Medulla oblongata (tissue), 1 donor: ENCODE measurements at regions not wholly inside any gene's neighbourhood (a gene's known extent, or its start where the extent isn't known, plus 50 kb on each side); places are given as distances from the start of the nearest gene placed in this dataset.
"Not testable (repeated sequence)": the region's sequence is repeated elsewhere in the genome, so short reads cannot be mapped to it uniquely, and the experiment has no call there.

Experiments
- DNase-seq: peaks from one replicate; pipeline ENCODE4 v3.0.0-alpha.2; 2015; ENCODE audit errors: extremely low spot score

DNA sequence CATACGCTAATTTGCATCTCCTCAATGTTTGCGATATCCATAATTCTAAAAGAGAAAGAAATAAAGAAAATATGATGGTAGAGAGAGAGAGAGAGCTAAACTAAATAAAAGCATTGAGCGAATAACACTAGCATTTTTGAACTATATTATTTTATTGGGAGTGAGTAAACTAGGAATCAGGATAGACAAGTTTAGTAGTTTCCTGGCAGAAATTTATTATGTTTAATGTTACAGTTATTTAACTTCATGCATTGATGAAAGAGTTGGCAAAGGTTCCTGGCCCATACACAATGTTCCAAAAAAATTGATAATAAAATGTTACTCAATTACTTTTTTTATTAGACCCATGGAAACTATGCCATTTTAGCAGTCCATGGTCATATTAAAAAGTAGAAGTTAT, 1708.2 kb upstream of the CDH6 start:
- DNase-seq, result no peak

DNA sequence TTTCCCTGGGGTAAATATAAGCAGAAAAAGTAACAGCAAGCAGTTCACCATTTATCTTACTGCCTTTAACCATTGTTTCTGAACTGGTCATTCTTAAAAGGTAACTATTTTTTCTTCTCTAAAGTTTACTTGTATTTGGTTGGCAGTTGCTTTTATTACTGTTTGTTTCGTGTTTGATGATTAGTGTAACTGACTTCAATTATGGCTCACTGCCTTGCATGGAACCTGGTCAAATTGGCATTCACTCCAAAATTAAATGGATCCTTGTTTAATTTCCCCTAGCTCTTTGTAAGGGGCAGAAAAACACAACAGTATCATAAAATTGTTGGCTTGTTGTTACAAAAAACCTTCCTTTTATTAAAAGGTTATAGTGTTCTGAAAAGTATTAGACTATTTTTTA, 1723.9 kb upstream of the CDH6 start:
- no peak for DNase-seq

- no peak for DNase-seq
Observed at GRCh38 chr5:29462241-29462640, 1731.2 kb upstream of the CDH6 start.

DNA sequence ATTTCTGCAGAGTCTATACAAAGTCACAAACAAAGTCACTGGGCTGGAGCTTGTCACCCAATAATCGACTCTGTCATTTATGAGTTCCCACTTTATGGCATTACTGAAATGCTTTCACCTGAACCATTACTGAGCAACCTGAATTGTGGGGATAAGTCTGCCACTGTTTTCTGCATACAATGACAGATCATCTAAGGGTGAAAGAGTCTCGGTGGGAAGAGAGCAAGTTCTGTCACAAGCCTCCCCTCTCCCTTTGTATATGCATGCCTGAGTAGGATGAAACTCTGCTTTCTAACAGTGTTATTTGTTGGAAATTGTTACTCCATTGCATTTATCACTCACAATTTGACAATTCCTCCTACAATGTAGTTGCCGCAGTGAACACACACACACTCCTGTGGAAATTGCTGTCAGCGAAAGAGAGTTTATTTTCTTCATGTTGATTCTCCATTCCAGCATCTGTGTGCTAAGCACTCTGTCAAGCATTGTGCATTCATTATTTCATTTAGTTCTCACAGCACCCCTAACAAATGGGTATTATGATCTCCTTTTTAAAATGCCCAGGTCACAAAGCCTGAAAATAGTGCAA, 1732.4 kb upstream of the CDH6 start:
- DNase-seq, result no peak

- not testable (repeated sequence) for DNase-seq
Observed at GRCh38 chr5:29451004-29451403, 1742.5 kb upstream of the CDH6 start.

GRCh38 chr5:29414681-29415080, 1778.8 kb upstream of the CDH6 start:
- DNase-seq, result no peak

- DNase-seq, result no peak
Observed at GRCh38 chr5:29412979-29413378, 1780.5 kb upstream of the CDH6 start.

- DNase-seq, result no peak
Observed at GRCh38 chr5:29402270-29402669, 1791.2 kb upstream of the CDH6 start.

GRCh38 chr5:29389993-29390392, 1803.5 kb upstream of the CDH6 start:
- DNase-seq, result no peak

DNA sequence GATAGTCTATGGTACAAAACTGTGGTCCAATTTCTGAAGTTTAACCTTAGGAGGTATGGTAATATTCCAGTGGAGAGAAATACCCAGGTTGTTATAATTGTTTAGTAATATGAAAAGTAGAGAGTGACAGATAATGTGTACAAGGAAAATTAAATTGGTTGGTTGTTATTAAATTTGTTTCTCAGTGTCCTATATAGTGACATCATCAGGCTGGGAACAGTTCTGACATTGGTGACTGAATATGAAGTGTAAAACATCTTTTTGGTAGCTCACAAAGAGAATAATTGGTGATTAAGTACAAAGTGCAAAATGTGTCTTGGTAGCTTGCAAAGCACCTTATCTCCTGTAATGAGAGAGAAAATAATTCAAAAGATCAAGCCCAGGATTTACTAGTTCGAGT, 1806.1 kb upstream of the CDH6 start:
- no peak for DNase-seq

DNA sequence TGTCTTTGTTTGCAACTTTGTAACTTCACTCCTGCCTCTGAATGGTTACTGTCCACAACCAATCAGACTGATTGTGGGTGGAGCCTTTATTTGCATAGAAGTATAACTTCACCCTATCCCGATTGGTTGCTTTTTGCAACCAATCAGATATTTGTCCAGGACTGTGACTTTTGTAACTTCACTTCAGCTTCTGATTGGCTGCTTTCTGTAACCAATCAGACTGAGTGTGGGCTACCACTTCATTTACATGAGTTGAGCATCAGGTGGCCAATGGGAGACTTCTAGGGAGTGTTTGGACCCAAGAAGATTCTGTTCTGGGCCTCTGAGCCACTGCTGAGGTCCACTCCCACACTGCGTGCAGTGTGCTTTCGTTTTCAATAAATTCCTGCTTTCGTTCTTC, 1810.7 kb upstream of the CDH6 start:
- DNase-seq, result no peak

- DNase-seq, result no peak
Observed at GRCh38 chr5:29380029-29380428, 1813.5 kb upstream of the CDH6 start.

DNA sequence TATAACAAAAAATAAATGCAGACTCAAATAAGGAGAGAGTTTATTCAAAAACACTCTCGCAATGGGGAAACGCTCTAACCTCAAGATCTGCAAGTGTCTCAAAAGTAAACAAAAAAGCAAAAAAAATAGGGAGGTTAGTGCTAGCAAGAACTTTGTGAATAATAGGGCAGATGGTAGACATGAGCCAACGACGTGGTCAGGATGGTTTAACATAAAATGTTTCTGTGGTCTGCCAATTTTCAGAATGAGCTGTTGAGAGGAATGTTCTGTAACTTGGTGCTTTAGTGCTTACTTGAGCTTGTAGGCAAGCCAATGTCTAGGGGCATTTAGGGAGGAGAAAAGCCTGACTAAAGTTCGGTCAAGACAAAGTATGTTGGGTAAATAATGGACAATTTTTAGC, 1813.9 kb upstream of the CDH6 start:
- DNase-seq, result no peak

DNA sequence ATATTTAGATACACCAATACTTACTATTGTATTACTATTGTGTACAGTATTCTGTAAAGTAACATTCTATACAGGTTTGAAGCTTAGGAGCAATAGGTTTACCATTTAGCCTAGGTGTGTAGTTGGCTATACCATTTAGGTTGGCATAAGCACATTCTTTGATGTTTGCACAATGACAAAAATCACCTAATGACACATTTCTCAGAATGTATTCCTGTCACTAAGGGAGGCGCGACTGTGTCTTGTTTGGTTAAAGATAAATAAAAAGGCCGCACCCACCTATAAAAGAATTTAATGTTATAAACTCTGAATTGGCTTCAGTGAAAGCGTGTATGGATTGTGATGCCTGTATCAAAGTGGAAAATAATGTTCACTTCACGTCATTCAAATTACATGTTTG, 1815.4 kb upstream of the CDH6 start:
- DNase-seq, result no peak

DNA sequence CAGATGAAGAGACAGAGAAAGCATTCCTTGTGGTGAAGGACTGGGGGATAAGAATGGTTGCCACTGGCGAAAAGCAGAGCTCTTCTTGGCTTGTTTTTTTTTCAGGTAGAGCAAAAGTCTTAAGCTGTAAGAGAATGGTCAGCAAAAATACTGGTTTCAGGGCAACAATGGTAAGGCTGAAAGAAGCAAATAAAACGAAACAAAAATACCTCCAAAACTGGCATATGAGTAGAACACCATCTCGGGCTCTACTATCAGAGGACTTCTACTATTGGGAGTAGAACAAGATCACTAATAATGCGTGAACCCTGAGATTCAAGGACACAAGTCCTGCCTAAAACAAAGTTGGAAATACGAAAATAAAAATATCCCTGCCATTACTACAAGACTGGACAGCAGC, 1823.2 kb upstream of the CDH6 start:
- DNase-seq, result no peak

DNA sequence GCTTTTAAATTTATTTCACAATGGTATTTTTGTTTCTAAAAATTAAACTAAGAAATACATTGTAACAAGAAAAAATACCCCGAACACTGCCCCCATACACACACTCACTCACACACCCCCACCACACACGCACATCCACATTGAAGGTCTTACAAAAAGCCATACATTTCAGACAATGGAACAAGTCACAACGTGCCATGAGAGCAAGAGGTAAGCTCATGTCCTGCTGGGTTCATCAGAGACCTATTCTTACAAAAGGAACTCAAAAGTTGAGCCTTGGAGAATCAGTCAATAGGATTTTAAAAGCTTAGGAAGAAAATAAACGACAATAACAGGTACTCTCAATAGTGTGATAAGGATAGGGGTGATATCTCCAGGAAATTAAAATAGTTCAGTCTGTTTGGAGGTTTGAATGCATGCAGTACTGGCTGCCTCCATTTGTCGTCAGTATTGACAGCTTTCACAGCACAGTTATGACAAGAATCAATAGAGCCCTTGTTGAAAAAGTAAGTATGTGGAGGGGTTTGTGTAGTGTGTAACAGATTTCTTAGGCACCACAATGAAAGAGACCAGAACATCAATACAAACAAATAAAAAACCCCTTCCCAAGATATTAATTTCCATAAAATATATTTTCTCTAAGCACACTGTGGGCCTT, 1826.2 kb upstream of the CDH6 start:
- peak; percentile 50 for DNase-seq

DNA sequence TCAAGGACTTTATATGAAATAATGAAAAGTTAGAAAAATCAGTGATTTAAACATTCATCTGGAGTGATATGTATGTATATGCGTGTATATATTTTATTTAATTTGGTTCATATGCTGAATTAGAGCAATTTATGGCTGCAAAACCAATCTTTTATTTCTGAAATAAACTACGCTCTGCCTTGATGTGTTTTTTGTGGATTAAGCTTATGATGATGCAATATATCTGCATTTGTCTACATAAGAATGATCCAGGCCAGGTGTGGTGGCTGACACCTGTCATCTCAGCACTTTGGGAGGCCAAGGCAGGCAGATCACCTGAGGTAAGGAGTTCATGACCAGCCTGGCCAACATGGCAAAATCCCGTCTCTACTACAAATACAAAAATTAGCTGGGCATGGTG, 1842.3 kb upstream of the CDH6 start:
- DNase-seq, result no peak

- no peak for DNase-seq
Observed at GRCh38 chr5:29337030-29337429, 1856.5 kb upstream of the CDH6 start.

DNA sequence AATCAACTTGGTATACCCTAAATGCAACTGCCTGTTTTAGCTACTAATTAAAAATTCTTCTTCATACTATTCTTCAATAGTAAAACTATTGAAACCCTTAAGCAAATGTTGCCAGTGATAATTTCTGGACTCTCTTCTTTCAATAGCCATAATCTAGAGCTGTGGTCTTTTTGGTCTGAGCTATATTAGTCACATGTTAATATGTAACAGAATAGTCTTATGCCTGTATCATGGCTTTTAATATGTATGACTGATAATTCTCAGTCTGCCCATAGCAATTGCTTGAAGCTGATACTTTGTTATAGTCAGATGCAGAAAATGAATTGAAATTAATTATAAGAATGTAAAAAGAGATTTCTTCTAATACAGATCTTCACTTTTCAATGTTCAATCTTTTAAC, 1871.9 kb upstream of the CDH6 start:
- DNase-seq, result no peak

DNA sequence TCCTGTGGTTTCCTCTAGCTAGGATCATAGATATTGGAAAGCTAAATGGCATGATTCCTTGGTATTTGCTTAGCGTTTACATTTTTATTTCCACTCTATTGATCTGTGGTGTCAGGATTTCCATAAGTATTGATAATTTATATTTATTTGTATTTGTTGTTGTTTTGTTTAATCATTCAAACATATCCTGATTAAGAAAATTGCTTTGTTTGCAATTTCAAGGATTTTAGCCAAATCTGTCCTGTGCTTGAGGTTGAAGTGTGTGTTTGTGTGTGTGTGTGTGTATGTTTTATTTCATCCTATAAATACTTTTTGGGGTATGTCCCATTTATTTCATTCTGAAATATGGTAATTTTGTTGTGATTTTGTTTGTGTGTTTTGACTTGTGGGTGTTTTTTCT, 1884.1 kb upstream of the CDH6 start:
- DNase-seq, result no peak

DNA sequence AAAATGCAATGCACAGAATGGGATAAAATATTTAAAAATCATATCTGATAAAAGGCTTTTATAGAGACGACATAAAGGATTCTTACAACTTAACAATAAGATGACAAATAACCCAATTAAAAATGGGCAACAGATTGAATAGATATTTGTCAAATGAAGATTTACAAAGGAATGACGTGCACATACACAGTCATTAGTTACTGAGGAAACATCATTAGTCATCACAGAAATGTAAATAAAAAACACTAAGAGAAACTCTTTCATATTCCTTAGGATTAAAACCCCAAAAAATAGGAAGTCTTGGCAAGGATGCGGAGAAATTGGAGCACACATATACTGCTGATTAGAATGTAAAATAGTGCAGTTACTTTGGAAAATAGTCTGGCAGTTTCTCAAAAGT, 1886.0 kb upstream of the CDH6 start:
- DNase-seq, result no peak

DNA sequence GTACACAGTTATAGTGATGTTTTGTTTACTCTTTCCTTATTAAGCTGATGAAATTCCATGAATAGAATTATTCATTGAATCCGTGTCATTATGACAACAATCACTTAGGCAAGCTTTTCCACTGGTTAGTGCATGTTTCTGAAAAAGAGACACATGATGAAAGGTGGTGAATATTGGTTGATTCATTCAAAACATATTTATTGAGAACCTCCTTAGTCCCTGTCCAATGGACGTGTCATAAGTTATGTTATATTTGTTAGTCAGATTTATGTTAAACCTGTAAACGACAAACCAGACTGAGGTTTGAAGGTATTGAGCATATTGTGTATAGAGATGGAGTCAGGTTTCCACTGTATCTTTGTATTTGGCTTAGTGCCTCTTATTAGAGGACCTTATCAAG, 1888.9 kb upstream of the CDH6 start:
- no peak for DNase-seq

GRCh38 chr5:29296548-29296947, 1896.9 kb upstream of the CDH6 start:
- no peak for DNase-seq

GRCh38 chr5:29277642-29278041, 1915.8 kb upstream of the CDH6 start:
- no peak for DNase-seq
